ENCODE measurements at regions not wholly inside any gene's neighbourhood (a gene's known extent, or its start where the extent isn't known, plus 50 kb on each side); places are given as distances from the start of the nearest gene placed in this dataset.

- DNase-seq (ENCODE audit: low read depth in 2 of 2) = no peak
Observed at GRCh38 chr22:23410411-23410810, 169.7 kb downstream of the IGLL1 start.

- DNase-seq (ENCODE audit: low read depth in 2 of 2) = no peak
Observed at GRCh38 chr22:23409976-23410375, 170.1 kb downstream of the IGLL1 start.

- no peak for DNase-seq (ENCODE audit: low read depth in 2 of 2)
Observed at GRCh38 chr22:23408321-23408720, 171.8 kb downstream of the IGLL1 start.

GRCh38 chr22:23405366-23405851, 174.7 kb downstream of the IGLL1 start:
- DNase-seq (ENCODE audit: low read depth in 2 of 2) = no peak

GRCh38 chr22:23404689-23405365, 175.3 kb downstream of the IGLL1 start:
- no peak for DNase-seq (ENCODE audit: low read depth in 2 of 2)

GRCh38 chr22:23403720-23404688, 176.1 kb downstream of the IGLL1 start:
- DNase-seq (ENCODE audit: low read depth in 2 of 2) = no peak

GRCh38 chr22:23403152-23403719, 176.9 kb downstream of the IGLL1 start:
- no peak for DNase-seq (ENCODE audit: low read depth in 2 of 2)

- no peak for DNase-seq (ENCODE audit: low read depth in 2 of 2)
Observed at GRCh38 chr22:23402275-23403151, 177.6 kb downstream of the IGLL1 start.

GRCh38 chr22:23401910-23402274, 178.2 kb downstream of the IGLL1 start:
- no peak for DNase-seq (ENCODE audit: low read depth in 2 of 2)

- peak; percentile 56 to 64 for DNase-seq (ENCODE audit: low read depth in 2 of 2)
Observed at GRCh38 chr22:23401111-23401909, 178.8 kb downstream of the IGLL1 start.

- no peak for DNase-seq (ENCODE audit: low read depth in 2 of 2)
Observed at GRCh38 chr22:23400286-23400981, 179.7 kb downstream of the IGLL1 start.

- DNase-seq (ENCODE audit: low read depth in 2 of 2) = no peak
Observed at GRCh38 chr22:23399367-23400285, 180.5 kb downstream of the IGLL1 start.

- no peak for DNase-seq (ENCODE audit: low read depth in 2 of 2)
Observed at GRCh38 chr22:23398701-23399366, 181.3 kb downstream of the IGLL1 start.

- no peak for DNase-seq (ENCODE audit: low read depth in 2 of 2)
Observed at GRCh38 chr22:23397613-23398567, 182.2 kb downstream of the IGLL1 start.

GRCh38 chr22:23397008-23397612, 183.0 kb downstream of the IGLL1 start:
- DNase-seq (ENCODE audit: low read depth in 2 of 2) = no peak

- no peak for DNase-seq (ENCODE audit: low read depth in 2 of 2)
Observed at GRCh38 chr22:23396362-23397007, 183.6 kb downstream of the IGLL1 start.
